Activated CD4-positive, alpha-beta T cell treated with anti-CD3 and anti-CD28 coated beads, Interleukin-2, amount 10 ng/mL, durations not matched to agents 24 days and 14 days (primary cell): ENCODE measurements at regions not wholly inside any gene's neighbourhood (a gene's known extent, or its start where the extent isn't known, plus 50 kb on each side); places are given as distances from the start of the nearest gene placed in this dataset.

ENCODE experiments used
- DNase-seq: peaks from one replicate; pipeline ENCODE4 v3.0.0; 2022
- H3K27ac Mint-ChIP-seq: one replicate; pipeline ENCODE4 v1.8.0; 2022; ENCODE audit warnings: mild to moderate bottlenecking, mixed read lengths
- H3K27me3 Mint-ChIP-seq: one replicate; pipeline ENCODE4 v1.8.0; 2022; ENCODE audit warnings: mixed read lengths
- H3K36me3 Mint-ChIP-seq: one replicate; pipeline ENCODE4 v1.8.0; 2022; ENCODE audit warnings: low read depth, mild to moderate bottlenecking, mixed read lengths
- H3K4me1 Mint-ChIP-seq: one replicate; pipeline ENCODE4 v1.8.0; 2021; ENCODE audit warnings: mixed read lengths
- H3K4me3 Mint-ChIP-seq: one replicate; pipeline ENCODE4 v1.8.0; 2022; ENCODE audit warnings: mild to moderate bottlenecking, moderate library complexity, mixed read lengths
- H3K9me3 Mint-ChIP-seq: one replicate; pipeline ENCODE4 v1.8.0; 2021; ENCODE audit warnings: mixed read lengths
- intact Hi-C: fragments of 100-400 bp; cut with micrococcal nuclease; formaldehyde crosslinking; loops from one replicate; pipeline ENCODE4 v1.15.1; 2023

- H3K4me3 Mint-ChIP-seq = no peak overlapping the region
- no peak for DNase-seq
- no peaks in the 10 kb centered on the region for H3K36me3 Mint-ChIP-seq
- no peaks in the 10 kb centered on the region for H3K4me1 Mint-ChIP-seq
- no peaks in the 10 kb centered on the region for H3K9me3 Mint-ChIP-seq
- no peak overlapping the region for H3K27ac Mint-ChIP-seq
- no peaks in the 10 kb centered on the region for H3K27me3 Mint-ChIP-seq
- intact Hi-C loops = no loop called here
Measured at GRCh38 chr5:61734001-61734400, 401.9 kb downstream of the ZSWIM6 start.

GRCh38 chr5:61734966-61735365 lies 402.9 kb downstream of the ZSWIM6 start:
- Mint-ChIP-seq H3K9me3 (no peaks in the 10 kb centered on the region), H3K36me3 (no peaks in the 10 kb centered on the region), H3K27me3 (no peaks in the 10 kb centered on the region), H3K27ac (no peak overlapping the region), H3K4me1 (no peaks in the 10 kb centered on the region), H3K4me3 (no peak overlapping the region)
- intact Hi-C loops = no loop called here
- DNase-seq = no peak

GRCh38 chr5:61735531-61735930 lies 403.5 kb downstream of the ZSWIM6 start:
- no peak overlapping the region for H3K27ac Mint-ChIP-seq
- intact Hi-C loops = no loop called here
- no peak overlapping the region for H3K4me3 Mint-ChIP-seq

GRCh38 chr5:61735995-61736394 lies 403.9 kb downstream of the ZSWIM6 start:
- Mint-ChIP-seq H3K4me3 (no peak overlapping the region), H3K27me3 (no peaks in the 10 kb centered on the region), H3K4me1 (no peaks in the 10 kb centered on the region), H3K27ac (no peak overlapping the region), H3K9me3 (no peaks in the 10 kb centered on the region), H3K36me3 (no peaks in the 10 kb centered on the region)
- no peak for DNase-seq
- intact Hi-C loops = no loop called here

More at GRCh38 chr5:61735531-61735930, 403.5 kb downstream of the ZSWIM6 start:
- no peaks in the 10 kb centered on the region for H3K27me3 Mint-ChIP-seq
- no peak for DNase-seq
- no peaks in the 10 kb centered on the region for H3K36me3 Mint-ChIP-seq
- H3K4me1 Mint-ChIP-seq = no peaks in the 10 kb centered on the region
- H3K9me3 Mint-ChIP-seq = no peaks in the 10 kb centered on the region

- intact Hi-C loops = no loop called here
- no peak for DNase-seq
- H3K4me3 Mint-ChIP-seq = no peak overlapping the region
- H3K36me3 Mint-ChIP-seq = no peaks in the 10 kb centered on the region
- H3K27ac Mint-ChIP-seq = no peak overlapping the region
- no peaks in the 10 kb centered on the region for H3K4me1 Mint-ChIP-seq
- H3K27me3 Mint-ChIP-seq = no peaks in the 10 kb centered on the region
- H3K9me3 Mint-ChIP-seq = no peaks in the 10 kb centered on the region
Measured at GRCh38 chr5:61737301-61737963, 405.4 kb downstream of the ZSWIM6 start.

- Mint-ChIP-seq H3K4me1 (no peaks in the 10 kb centered on the region), H3K9me3 (no peaks in the 10 kb centered on the region)
Measured at GRCh38 chr5:61737964-61738340, 405.9 kb downstream of the ZSWIM6 start.

GRCh38 chr5:61738446-61738845 lies 406.4 kb downstream of the ZSWIM6 start:
- H3K9me3 Mint-ChIP-seq = no peaks in the 10 kb centered on the region
- H3K27me3 Mint-ChIP-seq = no peaks in the 10 kb centered on the region
- H3K4me3 Mint-ChIP-seq = no peak overlapping the region
- intact Hi-C loops = no loop called here
- no peak for DNase-seq
- no peaks in the 10 kb centered on the region for H3K4me1 Mint-ChIP-seq
- H3K27ac Mint-ChIP-seq = no peak overlapping the region
- no peaks in the 10 kb centered on the region for H3K36me3 Mint-ChIP-seq

More at GRCh38 chr5:61737964-61738340, 405.9 kb downstream of the ZSWIM6 start:
- Mint-ChIP-seq H3K27me3 (no peaks in the 10 kb centered on the region), H3K27ac (no peak overlapping the region), H3K4me3 (no peak overlapping the region), H3K36me3 (no peaks in the 10 kb centered on the region)
- intact Hi-C loops = no loop called here
- DNase-seq = no peak

- Mint-ChIP-seq H3K27me3 (no peaks in the 10 kb centered on the region), H3K4me1 (no peaks in the 10 kb centered on the region), H3K9me3 (no peaks in the 10 kb centered on the region), H3K4me3 (no peak overlapping the region), H3K27ac (no peak overlapping the region), H3K36me3 (no peaks in the 10 kb centered on the region)
- no peak for DNase-seq
- intact Hi-C loops = no loop called here
Measured at GRCh38 chr5:61744690-61745619, 412.9 kb downstream of the ZSWIM6 start.

- Mint-ChIP-seq H3K27ac (no peak overlapping the region), H3K4me1 (no peaks in the 10 kb centered on the region), H3K27me3 (no peaks in the 10 kb centered on the region), H3K4me3 (no peak overlapping the region), H3K9me3 (no peaks in the 10 kb centered on the region), H3K36me3 (no peaks in the 10 kb centered on the region)
- no peak for DNase-seq
- intact Hi-C loops = no loop called here
Measured at GRCh38 chr5:61746831-61747575, 414.9 kb downstream of the ZSWIM6 start.

GRCh38 chr5:61748121-61748520 lies 416.1 kb downstream of the ZSWIM6 start:
- DNase-seq = no peak
- no peaks in the 10 kb centered on the region for H3K36me3 Mint-ChIP-seq
- H3K9me3 Mint-ChIP-seq = no peaks in the 10 kb centered on the region
- H3K4me3 Mint-ChIP-seq = no peak overlapping the region
- H3K4me1 Mint-ChIP-seq = no peaks in the 10 kb centered on the region
- intact Hi-C loops = no loop called here
- no peak overlapping the region for H3K27ac Mint-ChIP-seq
- no peaks in the 10 kb centered on the region for H3K27me3 Mint-ChIP-seq

GRCh38 chr5:61748651-61749050 lies 416.6 kb downstream of the ZSWIM6 start:
- H3K9me3 Mint-ChIP-seq = no peaks in the 10 kb centered on the region
- H3K4me3 Mint-ChIP-seq = no peak overlapping the region
- intact Hi-C loops = no loop called here
- H3K4me1 Mint-ChIP-seq = no peaks in the 10 kb centered on the region
- H3K27me3 Mint-ChIP-seq = no peaks in the 10 kb centered on the region
- no peak for DNase-seq
- H3K27ac Mint-ChIP-seq = no peak overlapping the region
- no peaks in the 10 kb centered on the region for H3K36me3 Mint-ChIP-seq

- Mint-ChIP-seq H3K9me3 (no peaks in the 10 kb centered on the region), H3K27me3 (no peaks in the 10 kb centered on the region), H3K4me3 (no peak overlapping the region), H3K36me3 (no peaks in the 10 kb centered on the region), H3K4me1 (no peaks in the 10 kb centered on the region), H3K27ac (no peak overlapping the region)
- no peak for DNase-seq
- intact Hi-C loops = no loop called here
Measured at GRCh38 chr5:61752588-61752987, 420.5 kb downstream of the ZSWIM6 start.

GRCh38 chr5:61754792-61755191 lies 422.7 kb downstream of the ZSWIM6 start:
- Mint-ChIP-seq H3K4me3 (no peak overlapping the region), H3K36me3 (no peaks in the 10 kb centered on the region), H3K4me1 (no peaks in the 10 kb centered on the region), H3K27ac (no peak overlapping the region), H3K27me3 (no peaks in the 10 kb centered on the region), H3K9me3 (no peaks in the 10 kb centered on the region)
- intact Hi-C loops = no loop called here
- DNase-seq = no peak

- Mint-ChIP-seq H3K4me3 (no peak overlapping the region), H3K4me1 (no peaks in the 10 kb centered on the region), H3K27me3 (no peaks in the 10 kb centered on the region), H3K9me3 (no peaks in the 10 kb centered on the region), H3K36me3 (no peaks in the 10 kb centered on the region), H3K27ac (no peak overlapping the region)
- no peak for DNase-seq
- intact Hi-C loops = no loop called here
Measured at GRCh38 chr5:61755726-61756222, 423.7 kb downstream of the ZSWIM6 start.
